ENCODE measurements at regions not wholly inside any gene's neighbourhood (a gene's known extent, or its start where the extent isn't known, plus 50 kb on each side); places are given as distances from the start of the nearest gene placed in this dataset.

DNA sequence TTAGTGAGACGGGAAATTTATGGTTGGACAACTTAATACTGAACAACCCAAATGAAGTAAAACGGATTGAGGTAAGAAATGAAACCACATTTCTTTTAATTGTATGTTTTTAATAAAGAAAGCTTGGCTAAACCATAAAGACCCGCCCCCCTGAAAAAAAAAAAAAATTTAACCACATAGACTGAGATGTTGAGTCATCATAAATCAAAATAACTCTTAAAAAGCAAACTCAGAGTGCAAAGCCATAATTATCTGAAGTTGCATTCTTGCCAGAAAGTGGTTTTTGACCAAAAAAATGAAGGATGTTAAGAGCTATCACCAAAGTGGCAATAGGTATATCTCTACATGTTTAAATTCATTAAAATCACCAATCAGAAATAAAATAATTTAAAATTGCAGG, 101.8 kb upstream of the COL21A1 start:
- intact Hi-C loops (cut with micrococcal nuclease) = no loop called here
- H2BK120ac ChIP-seq (ENCODE audit: low read depth, low read length) = no peak overlapping the region
- no peak overlapping the region for H3K4ac ChIP-seq (ENCODE audit: low read depth, low read length)
- H4K8ac ChIP-seq (ENCODE audit: low read depth in 2 of 2, low read length in 2 of 2) = no peak overlapping the region; a peak in 2 of 4 replicates
- H3K14ac ChIP-seq (replicated peaks; ENCODE audit: low read depth, low read length) = no peak overlapping the region
- H3K9me3 ChIP-seq (ENCODE audit: control insufficient read depth, insufficient read depth, low read length) = peaks cover 4% of the 10 kb centered on the region; the same call in 1 of the 2 replicates
- no peak overlapping the region for H2BK5ac ChIP-seq (ENCODE audit: low read depth, low read length, poor library complexity, severe bottlenecking)
- H3K27ac ChIP-seq (ENCODE audit: insufficient read depth, low read length) = no peak overlapping the region
- H3K27me3 ChIP-seq (ENCODE audit: control insufficient read depth, insufficient read depth, low read length) = no peaks in the 10 kb centered on the region
- no peak overlapping the region for H2BK20ac ChIP-seq (ENCODE audit: low read depth, low read length)
- no peaks in the 10 kb centered on the region for H3K36me3 ChIP-seq (ENCODE audit: control insufficient read depth, insufficient read depth, low read length)
- peaks cover 9% of the 10 kb centered on the region; the same call in 1 of the 2 replicates for H3K4me1 ChIP-seq (ENCODE audit: control insufficient read depth, insufficient read depth, low read length)
- H3K9ac ChIP-seq (ENCODE audit: low read depth, low read length) = no peak overlapping the region
- H2AK9ac ChIP-seq (replicated peaks; ENCODE audit: low read depth, low read length, poor library complexity) = no peak overlapping the region
- TF ChIP-seq POLR2A (IDR thresholded peaks at IDR 0.05; ENCODE audit: low read depth, low read length) = no peak
- no peak for TF ChIP-seq NFE2L2 (IDR thresholded peaks at IDR 0.05; ENCODE audit: low read depth, low read length)
- TF ChIP-seq RCOR1 (IDR thresholded peaks at IDR 0.05; ENCODE audit: insufficient replicate concordance, low read length) = no peak
- peak; percentile 78 for TF ChIP-seq MAFK (IDR thresholded peaks at IDR 0.05; ENCODE audit: low read depth, low read length)
- no peak for TF ChIP-seq SMC3 (IDR thresholded peaks at IDR 0.05; ENCODE audit: low read depth, low read length)
- in situ Hi-C loops (cut with MboI; ENCODE audit: low sequenced_read_pairs) = loop anchor here (25.0 kb wide), 1 partner anchor 963 kb away; the partner anchor contains the start of gene PRIM2
- CTCF ChIA-PET = interaction anchor here (0.7 to 0.8 kb wide), 2 partner anchors 171 to 1345 kb away, joined by 3 read pairs; no protein-coding TSS in a partner anchor
- no peaks in the 10 kb centered on the region for H4K20me1 ChIP-seq (ENCODE audit: insufficient read depth, low read length)
- no peak overlapping the region for H4K5ac ChIP-seq (ENCODE audit: low read depth, low read length)
- dilution Hi-C loops (cut with HindIII; ENCODE audit: low sequenced_read_pairs, unreplicated experiment) = no loop called here
- H2BK15ac ChIP-seq (ENCODE audit: low read depth, low read length) = no peak overlapping the region
- H3K23ac ChIP-seq (ENCODE audit: low read depth, low read length) = no peak overlapping the region
- H3K9me1 ChIP-seq (ENCODE audit: insufficient read depth, low read length) = peaks cover 13% of the 10 kb centered on the region
- no CpG with 5 or more reads among the region's 3 CpGs for WGBS, 2 experiments (ENCODE audit: extremely low coverage in 2 of 2, insufficient read length in 1 of 2)
- no peak overlapping the region for H3K18ac ChIP-seq (ENCODE audit: low read depth, low read length)
- ATAC-seq (ENCODE audit: low read depth) (peak; percentile 6; the same call in 1 of the 2 replicates), DNase-seq (peak; percentile 42)
- BruUV-seq (replicated peaks) = no TSS peak
- no peaks in the 10 kb centered on the region for H3K79me1 ChIP-seq (ENCODE audit: low read depth in 1 of 2, low read length in 2 of 2)
- H4K91ac ChIP-seq (ENCODE audit: insufficient read depth, low read depth, low read length) = no peak overlapping the region
- H3K4me2 ChIP-seq (ENCODE audit: low read depth, low read length) = no peak overlapping the region
- no peak overlapping the region for H3K4me3 ChIP-seq (ENCODE audit: insufficient read depth, low read depth, low read length)
- no peak overlapping the region for H2AFZ ChIP-seq (replicated peaks; ENCODE audit: low read length, poor library complexity)
- no peak overlapping the region for H2AK5ac ChIP-seq (ENCODE audit: low read depth, low read length)
- POLR2A ChIA-PET (ENCODE audit: unreplicated experiment) = no interaction called here
- H3K56ac ChIP-seq (ENCODE audit: extremely low read depth, insufficient read depth, low read length) = no peak overlapping the region

Measured in IMR-90 (cell line).